Prostate gland (tissue), 2 donors: ENCODE measurements at regions not wholly inside any gene's neighbourhood (a gene's known extent, or its start where the extent isn't known, plus 50 kb on each side); places are given as distances from the start of the nearest gene placed in this dataset.

ENCODE experiments used
- CTCF ChIP-seq, 4 experiments: fragments of 200-600 bp in 2 of 4; fragments of 450-650 bp in 2 of 4; sonication (generic) in 2 of 4; IDR thresholded peaks; 1 replicate in 3 of 4; 2 replicates in 1 of 4; pipeline ENCODE4 v1.5.1; 2016 to 2019; ENCODE audit warnings: antibody characterized with exemption in 4 of 4, mild to moderate bottlenecking in 2 of 4, moderate library complexity in 2 of 4
- POLR2AphosphoS5 ChIP-seq: sonication (generic); formaldehyde crosslinking; IDR thresholded peaks from one replicate; pipeline ENCODE4 v1.6.1; 2017; ENCODE audit warnings: antibody characterized with exemption

- TF ChIP-seq POLR2AphosphoS5 (no peak), CTCF (IDR thresholded peaks at IDR 0.05) (no peak)
Measured at GRCh38 chr3:127486321-127486944, 104.1 kb downstream of the TPRA1 start.
